ENCODE measurements at regions not wholly inside any gene's neighbourhood (a gene's known extent, or its start where the extent isn't known, plus 50 kb on each side); places are given as distances from the start of the nearest gene placed in this dataset.

- TF ChIP-seq CTCF (conservative IDR thresholded peaks at IDR 0.05) (no peak), EZH2 (IDR thresholded peaks at IDR 0.05; ENCODE audit: low read depth) (no peak)
Measured at GRCh38 chr2:126835831-126836230, 62.9 kb upstream of the TEX51 start.

All from PC-9 (cell line).